HG03354 (cell line): ENCODE measurements at regions not wholly inside any gene's neighbourhood (a gene's known extent, or its start where the extent isn't known, plus 50 kb on each side); places are given as distances from the start of the nearest gene placed in this dataset.

Experiments
- ATAC-seq: cut with Tn5 transposase; IDR thresholded peaks from one replicate; pipeline ENCODE4 v1.9.1; 2021; ENCODE audit warnings: mild to moderate bottlenecking; ENCODE audit not compliant: unreplicated experiment, poor library complexity, severe bottlenecking

DNA sequence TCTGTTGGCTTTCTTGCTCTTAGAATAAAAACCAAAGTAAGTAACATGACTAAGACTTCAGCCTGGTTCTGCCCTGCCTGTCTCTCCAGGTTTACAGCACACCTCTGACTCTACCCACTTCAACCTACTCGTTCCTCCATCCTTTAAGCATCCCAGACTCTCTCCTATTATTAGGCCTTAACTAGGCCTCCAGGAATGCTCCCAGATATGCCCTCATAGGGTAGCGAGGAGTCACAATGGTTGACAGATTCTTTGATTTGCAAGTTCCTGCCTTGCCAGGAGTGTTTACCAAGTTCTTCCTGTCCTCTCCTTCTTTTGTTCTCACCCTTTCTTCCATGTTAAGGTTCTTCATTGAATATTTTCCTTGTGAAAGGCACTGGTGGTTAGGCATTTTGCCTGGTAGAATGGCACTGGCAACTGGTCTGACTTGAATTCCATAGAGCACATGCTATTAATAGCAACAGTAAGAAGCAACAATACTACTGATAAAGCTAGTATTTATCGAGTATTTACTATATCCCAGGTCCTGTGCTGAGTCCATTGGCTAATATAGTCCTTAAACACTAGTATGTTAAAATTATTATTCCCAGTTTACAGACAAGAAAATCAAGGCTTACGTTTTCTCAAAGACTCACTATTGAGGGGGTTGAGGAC, 327.9 kb upstream of the PRKCQ start:
- ATAC-seq = no peak

DNA sequence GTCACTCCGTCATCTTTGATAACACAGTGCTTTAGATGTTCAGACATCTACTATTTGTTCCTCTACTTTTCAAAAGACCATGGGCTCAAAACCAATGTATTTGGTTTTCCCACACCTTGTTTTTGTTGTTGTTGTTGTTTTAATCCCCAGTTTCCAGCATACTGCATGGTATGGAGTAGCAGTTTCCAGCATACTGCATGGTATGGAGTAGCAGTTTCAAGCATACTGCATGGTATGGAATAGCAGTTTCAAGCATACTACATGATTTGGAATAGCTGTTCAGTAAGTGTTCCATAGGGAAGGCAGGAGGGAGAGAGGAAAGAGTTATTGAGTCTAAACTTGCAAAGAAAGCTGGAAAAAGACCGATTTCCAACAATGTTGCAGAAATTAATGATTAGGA, 314.3 kb upstream of the PRKCQ start:
- no peak for ATAC-seq

DNA sequence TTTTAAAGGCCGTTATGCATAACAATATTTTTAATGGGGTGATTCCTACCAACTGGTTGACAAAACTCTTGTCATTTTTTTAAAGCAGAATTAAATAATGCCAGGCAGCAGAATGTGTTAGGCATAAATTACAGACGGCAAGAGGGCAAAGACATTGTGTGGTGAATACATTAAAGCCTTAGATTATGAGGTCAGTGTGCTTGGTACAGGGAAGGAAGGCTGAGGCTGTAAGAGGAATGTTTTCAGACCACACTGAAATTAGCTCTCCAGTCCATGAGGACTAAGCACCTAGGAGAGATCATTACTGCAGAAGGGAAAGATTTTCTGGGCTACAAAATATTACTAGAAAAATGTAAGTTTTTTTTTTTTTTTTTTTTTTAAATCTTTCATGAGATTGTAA, 312.8 kb upstream of the PRKCQ start:
- ATAC-seq = no peak

DNA sequence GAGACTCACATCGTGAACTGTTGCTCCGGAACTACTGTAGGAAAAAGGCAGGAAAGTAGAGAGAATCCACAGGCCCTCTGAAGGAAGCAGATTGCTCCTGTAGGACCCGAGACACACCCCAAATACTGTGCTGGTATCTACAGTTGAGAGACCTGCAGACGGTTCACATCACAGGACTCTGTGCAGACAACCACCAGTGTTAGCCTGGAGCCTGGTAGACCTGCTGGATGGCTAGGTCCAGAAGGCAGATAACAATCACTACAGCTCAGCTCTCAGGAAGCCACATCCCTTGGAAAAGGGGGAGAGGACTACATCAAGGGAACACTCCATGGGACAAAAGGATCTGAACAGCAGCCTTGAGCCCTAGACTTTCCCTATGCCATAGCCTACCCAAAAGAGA, 311.8 kb upstream of the PRKCQ start:
- no peak for ATAC-seq

DNA sequence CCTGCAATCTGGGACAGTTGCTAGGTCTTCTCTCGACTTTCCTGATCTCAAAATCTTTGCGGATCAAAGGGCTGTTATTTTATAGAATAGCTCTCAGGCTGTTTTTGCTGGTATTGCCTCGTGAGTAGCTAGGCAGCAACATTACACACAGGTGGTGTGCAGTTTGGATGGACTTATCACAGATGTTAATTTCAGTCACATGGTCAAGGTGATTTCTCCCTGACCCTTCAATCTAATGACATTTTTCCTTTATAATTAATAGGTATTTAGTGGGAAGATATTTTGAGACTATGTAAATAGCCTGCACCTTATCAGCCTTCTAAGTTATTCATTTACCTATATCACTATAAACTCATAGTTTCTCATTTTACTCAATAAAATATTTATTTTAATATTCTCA, 309.6 kb upstream of the PRKCQ start:
- ATAC-seq = no peak

DNA sequence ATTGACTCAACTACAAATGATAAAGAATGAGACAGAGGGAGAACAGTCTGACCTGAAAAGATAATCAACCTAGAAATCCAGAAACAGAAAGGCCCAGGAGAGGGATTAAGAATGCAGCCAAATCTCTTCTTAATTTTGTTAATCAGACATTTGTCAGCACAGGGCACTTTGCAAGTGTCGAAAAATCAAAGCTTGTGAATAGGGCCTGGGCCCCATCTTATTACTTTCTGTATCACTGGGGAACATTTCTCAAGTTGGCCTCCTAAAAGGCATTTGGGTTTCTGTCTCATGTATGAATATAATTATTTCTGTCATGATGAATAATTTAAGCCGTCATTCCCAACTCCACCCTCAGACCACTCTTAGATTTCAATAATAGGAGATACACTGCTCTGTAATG, 308.4 kb upstream of the PRKCQ start:
- ATAC-seq = no peak

DNA sequence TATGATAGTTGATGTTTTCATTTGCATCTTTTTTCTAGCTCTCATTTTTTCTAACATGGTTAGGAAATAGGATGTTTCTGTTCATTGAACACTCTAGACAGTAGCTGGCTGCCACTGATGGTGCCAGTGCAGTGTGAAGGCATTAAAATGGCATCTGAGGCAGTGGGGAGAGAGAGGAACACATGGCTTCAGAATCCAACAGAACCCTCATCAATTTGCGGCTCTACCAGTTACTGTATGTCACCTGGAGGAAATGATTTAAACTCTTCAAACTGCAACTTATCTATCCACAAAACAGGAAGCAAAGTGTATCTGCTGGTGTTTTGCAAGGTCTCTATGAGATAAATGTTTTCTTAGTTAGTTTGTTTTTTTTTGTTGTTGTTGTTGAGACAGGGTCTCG, 305.2 kb upstream of the PRKCQ start:
- no peak for ATAC-seq

DNA sequence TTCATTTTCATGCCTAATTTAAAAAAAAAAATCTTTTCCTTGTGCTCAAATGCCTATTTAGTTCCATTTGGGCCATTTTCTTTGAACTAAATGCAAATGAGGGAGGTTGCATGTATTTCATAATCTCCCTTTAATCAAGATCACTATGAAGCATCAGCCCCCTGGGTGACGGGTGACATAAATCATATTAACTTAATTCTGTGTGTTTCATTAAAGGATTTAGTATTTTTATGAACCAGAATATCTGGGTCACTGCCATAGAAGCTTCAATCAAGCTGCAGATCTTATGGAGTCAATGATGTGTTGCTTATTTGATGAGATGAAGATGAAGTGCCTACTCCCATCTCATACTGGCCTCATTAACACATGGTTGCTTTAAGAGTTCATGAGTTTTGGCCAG, 301.9 kb upstream of the PRKCQ start:
- no peak for ATAC-seq

DNA sequence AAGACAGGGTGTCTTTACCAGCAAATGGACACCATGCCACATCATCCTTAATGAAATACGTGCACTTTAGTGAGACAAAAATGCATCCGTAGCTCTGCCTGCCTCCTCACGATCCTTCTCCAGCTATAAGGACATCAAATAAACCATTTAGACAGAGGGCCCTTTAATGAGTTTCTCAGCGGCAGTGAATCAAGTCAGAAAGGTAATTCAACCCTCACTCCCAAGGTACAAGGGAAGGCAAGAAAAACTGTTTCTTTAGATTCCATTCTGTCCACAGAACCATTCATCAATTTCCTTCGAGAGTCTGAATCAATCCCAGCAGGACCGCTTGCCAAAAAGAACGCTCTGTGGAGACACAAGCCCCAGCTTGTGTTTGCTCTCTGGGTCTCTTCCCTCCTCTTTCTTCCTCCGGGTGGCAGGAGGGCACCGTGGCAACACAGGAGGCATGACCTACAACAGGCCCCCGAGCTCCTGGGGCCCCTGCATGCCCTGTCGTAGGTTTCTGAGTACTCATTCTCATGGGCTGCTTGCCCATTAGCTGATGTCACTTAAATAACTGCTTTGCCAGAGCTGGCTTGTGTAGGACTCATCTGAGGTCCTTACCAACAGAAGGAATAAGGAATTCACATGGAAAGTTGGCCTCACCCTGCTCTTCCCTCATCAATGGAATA, 297.8 kb upstream of the PRKCQ start:
- ATAC-seq = no peak

DNA sequence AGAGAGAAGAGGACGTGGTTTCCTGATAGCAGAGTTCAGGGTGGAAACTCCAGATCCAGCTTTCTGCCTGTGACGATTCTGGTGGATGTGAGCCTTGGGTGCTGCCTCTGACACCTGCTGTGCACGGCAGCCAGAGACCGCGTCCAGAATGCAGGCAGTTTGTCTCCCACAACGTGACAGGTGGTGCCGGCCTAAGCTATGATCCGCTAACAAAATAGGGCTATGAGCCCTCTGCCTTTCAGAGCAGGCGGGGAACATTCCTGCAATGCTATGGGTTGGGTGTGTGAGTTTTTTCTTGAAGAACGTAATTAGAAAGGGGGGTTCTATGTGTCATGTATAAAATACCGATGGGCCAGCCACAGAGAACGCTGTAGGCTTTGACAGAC, 297.3 kb upstream of the PRKCQ start:
- no peak for ATAC-seq

DNA sequence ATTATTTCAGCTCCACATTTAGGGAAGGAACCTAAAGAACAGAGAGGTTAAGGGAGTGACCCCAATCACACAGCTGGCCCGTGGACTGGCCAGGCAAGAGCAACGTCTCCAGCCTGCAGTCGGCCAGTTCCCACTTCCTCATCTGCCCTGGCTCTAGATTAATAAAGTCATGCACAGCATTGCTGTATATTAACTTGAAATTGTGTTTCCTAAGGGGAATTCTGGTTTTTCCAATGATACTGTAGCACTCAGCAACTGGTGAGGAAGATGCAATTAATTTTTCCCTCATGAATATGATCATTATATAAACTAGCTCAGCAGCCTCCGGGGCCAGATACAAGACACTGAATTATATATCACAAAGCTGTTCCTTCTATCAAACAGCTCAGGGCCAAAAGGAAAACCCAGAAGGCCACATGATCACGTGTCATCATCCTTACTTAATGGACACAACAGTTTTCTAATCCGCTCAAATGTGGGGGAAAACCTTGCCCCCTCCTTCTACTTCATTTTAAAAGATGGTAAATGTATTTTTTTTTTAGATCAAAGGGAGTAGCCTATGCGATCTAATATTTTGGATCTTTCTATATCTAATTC, 295.3 kb upstream of the PRKCQ start:
- ATAC-seq = no peak

DNA sequence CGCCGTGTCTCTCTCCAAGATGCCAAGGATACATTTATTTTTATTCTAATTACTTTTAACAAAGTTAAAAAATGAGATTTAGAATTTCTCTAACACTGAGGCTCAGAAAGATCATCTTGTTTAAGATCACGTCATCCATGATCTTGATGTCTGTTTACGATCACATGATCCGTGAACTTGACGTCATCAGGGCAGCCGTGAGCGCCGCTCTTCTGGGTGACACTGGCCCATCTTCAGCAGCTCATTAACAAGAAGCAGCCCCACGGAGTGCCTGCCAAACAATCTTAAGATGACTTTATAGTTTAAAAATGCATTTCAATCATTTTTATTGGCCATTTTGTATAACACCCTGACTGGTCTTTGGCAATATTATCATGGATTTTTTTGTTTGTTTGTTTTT, 291.1 kb upstream of the PRKCQ start:
- ATAC-seq = no peak

DNA sequence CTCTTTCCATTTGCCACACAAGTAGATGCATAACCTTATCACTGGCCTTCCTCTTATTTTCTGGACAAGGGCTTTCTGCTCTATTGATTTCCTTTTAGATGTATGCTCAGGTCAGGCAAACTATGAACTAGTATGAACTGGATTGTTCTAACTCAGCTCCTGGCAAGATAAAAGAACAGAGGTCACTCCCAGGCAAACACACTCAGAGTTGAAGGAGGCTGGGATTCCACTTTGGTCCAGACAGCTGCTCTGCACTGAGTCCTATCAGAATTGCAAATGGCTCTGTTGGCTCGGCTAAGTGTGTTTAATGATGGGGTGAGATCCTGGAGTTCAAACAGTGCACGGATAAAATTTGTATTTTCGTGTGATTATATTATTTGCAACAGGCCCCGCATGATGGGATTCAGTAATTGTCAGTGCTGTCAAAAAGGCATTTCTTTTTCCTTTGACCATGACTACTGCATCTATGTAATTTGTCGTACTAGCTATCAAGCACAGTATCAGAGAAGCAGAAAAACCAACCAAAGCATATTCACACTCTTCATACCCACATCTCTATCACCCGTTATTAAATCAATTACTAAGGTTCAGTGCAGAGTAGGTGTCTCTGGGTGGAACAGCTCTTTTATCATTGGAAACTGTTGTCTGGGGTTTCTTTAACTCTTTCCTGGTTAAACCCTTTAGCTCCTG, 288.1 kb upstream of the PRKCQ start:
- ATAC-seq = no peak

DNA sequence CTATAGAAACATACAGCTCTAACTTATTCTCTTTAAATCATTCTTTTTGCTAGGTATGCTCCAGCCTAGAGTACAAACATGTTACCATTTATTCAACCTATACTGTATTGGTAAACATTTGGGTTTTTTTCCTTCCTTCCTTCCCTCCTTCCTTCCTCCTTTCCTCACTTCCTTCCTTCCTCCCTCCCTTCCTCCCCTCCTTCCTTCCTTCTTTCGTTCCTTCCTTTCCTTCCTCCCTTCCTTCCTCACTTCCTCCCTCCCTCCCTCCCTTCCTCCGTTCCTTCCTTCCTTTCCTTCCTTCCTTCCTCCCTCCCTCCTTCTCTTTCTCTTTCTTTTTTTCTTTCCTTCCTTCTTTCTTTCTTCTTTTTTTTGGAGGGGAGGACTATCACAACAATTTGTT, 286.7 kb upstream of the PRKCQ start:
- ATAC-seq = no peak

DNA sequence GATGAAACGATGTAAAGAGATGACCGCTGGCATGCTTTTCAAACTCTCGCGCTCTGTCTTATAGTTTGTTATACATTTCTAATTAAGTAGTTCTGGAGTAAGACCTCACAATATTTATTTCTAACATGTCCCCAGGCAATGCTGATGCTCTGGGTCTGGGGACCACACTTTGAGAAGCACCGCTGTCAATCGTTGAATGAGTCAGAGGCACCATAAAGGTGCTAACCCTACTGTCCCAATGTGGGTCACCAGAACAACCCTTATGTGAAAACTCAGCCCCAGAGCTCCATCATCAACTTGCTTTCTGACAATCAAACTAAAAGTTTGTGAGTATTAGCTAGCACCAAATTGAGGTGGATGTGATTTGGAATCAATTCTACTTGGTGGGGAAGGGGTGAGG, 284.1 kb upstream of the PRKCQ start:
- no peak for ATAC-seq

DNA sequence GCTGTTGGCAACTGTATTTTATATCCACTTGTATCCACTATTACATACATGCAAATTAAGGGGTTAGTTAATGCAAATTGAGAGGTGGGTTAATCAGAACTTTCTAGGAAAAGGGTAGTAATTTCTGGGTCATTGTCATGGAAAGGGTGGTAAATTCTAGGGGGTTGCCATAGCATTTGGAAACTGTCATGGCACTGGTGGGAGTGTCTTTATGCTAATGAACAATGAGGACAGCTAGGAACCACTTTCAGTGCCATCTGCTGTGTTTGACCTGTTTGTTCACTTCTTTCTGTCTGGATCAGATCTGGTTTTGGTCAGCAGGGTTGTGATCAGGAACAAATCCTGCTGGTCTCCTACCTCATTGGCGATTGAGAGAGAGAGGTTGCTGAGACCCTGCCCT, 283.3 kb upstream of the PRKCQ start:
- ATAC-seq = no peak

DNA sequence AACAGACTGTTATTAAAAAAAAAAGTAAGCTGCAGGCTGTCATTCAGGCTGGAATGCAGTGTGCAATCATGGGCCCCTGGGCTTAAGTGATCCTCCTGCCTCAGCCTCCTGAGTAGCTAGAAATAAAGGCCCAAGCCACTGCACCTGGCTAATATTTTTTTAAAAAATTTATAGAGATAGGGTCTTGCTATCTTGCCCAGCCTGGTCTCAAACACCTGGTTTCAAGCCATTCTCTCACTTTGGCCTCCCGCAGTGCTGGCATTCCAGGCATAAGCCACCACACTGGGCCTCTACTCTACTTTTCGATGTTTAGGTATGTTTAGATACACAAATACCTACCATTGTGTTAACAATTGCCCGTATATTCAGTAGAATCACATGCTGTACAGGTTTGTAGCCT, 270.4 kb upstream of the PRKCQ start:
- no peak for ATAC-seq

DNA sequence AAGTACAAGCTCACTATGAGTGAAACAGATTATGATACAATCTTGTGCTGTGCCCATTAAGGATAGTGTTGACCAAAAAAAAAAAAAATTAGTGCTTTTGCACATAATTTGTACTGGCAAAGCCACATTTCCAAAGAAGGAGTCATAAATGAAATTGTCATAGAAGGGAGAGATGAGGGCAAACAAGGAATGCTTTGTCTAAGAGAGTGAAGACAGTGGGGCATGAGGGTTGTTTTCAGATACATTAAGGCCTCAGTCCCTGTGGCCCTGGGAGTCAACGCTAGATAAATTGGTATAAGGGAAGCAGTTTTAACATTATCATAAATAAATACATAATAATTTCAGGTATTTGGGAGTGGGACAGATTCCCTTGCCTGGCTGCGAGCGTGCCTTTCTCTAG, 267.5 kb upstream of the PRKCQ start:
- ATAC-seq = no peak

DNA sequence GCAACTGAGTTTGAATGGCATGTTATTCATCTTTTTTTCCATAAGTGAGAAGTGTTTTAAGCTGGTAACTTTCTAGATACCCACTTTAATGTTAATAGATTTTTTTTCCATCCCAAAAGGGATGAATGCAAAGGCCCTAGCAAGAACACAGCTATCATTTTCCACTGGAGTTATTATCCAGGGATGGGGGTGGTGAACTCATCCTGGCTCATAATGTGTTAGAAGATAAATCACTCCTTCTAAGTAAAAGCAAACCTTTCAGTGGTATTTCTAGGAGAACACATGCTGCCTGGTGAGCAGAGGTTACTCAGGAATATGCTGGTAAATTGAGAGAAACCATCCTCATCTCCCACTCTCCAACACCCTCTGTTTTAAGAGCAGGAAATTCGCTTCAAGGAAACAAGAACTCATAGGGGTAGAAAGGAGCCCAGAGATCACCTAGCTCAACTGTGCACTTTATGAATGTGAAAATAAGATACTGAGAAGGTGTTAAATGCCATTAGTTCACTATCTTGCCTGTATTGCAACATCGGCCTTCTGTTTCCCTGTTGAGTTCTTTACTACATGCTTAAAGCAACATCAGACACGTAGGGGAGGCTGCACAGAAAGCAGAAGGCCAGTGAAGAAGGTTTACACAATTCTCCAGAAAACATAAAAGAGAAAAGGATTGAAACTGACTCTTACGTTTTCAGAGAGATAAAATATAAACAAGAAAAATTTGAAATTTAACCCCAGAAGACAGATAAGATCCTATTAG, 264.0 kb upstream of the PRKCQ start:
- ATAC-seq = no peak

DNA sequence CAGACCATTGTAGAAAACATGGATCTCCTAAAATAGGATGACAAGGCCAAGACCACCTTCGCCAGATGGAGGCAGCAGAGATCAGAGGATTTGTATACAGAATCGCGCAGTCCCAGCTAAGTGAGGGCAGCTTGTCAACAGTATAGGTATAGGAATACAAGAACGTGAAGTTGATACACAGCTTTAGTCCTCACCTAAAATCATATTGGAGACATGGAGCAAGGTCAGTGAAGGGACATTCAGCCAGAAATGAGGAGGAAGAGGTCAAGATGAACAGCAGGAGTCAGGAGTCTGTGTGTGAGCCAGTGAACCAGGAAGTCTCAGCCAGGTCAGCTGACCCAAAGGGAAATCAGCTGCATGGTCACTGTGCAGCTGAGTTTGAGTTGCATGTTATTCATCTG, 263.4 kb upstream of the PRKCQ start:
- no peak for ATAC-seq
